ENCODE measurements at regions not wholly inside any gene's neighbourhood (a gene's known extent, or its start where the extent isn't known, plus 50 kb on each side); places are given as distances from the start of the nearest gene placed in this dataset.

DNA sequence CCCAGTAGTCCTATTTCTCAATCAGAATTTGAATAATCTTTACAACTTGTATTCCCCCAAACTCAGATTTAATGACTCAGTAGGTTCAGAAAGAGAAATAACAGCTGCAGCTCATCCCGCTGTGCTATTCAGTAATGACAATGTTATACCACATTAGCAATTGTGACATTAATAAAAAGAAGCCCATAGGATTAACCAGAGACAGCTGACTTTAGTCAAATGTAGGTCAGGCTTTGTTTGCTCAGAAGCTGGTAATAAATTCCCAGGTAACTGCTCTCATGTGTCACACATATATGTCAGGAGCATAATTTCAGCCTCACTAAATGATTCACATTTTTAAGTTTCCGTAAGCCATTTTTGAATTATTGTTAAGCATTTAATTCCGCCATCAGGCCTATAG is 222.0 kb upstream of the UBE2E2 start (continued):
- no peak for TF ChIP-seq KDM1A (IDR thresholded peaks at IDR 0.05; ENCODE audit: borderline replicate concordance, low read length)
- TF ChIP-seq JUND (IDR thresholded peaks at IDR 0.05; ENCODE audit: low read length), result no peak
- no peak for TF ChIP-seq SP2 (IDR thresholded peaks at IDR 0.05; ENCODE audit: low read length)

All from H1 (cell line).